Ecto neural progenitor cell (in vitro differentiated cells): ENCODE measurements at regions not wholly inside any gene's neighbourhood (a gene's known extent, or its start where the extent isn't known, plus 50 kb on each side); places are given as distances from the start of the nearest gene placed in this dataset.

Experiments
- DNase-seq: peaks from one replicate; pipeline ENCODE4 v3.0.0-alpha.2; 2018; ENCODE audit warnings: low spot score

- DNase-seq: no peak
Measured at GRCh38 chr13:67353941-67354340, 123.8 kb upstream of the PCDH9 start.

GRCh38 chr13:67353031-67353430 is 122.9 kb upstream of the PCDH9 start:
- DNase-seq: no peak

- no peak for DNase-seq
Measured at GRCh38 chr13:67351909-67352308, 121.8 kb upstream of the PCDH9 start.

- DNase-seq: no peak
Measured at GRCh38 chr13:67351114-67351513, 121.0 kb upstream of the PCDH9 start.

- no peak for DNase-seq
Measured at GRCh38 chr13:67343777-67344176, 113.6 kb upstream of the PCDH9 start.

GRCh38 chr13:67341406-67341805 is 111.3 kb upstream of the PCDH9 start:
- no peak for DNase-seq

GRCh38 chr13:67330149-67330548 is 100.0 kb upstream of the PCDH9 start:
- DNase-seq: no peak

GRCh38 chr13:67328895-67329294 is 98.8 kb upstream of the PCDH9 start:
- DNase-seq: no peak

GRCh38 chr13:67318860-67319259 is 88.7 kb upstream of the PCDH9 start:
- DNase-seq: no peak

- DNase-seq: no peak
Measured at GRCh38 chr13:67318398-67318797, 88.3 kb upstream of the PCDH9 start.

- DNase-seq: no peak
Measured at GRCh38 chr13:67314405-67314804, 84.3 kb upstream of the PCDH9 start.

GRCh38 chr13:67308004-67308772 is 78.1 kb upstream of the PCDH9 start:
- DNase-seq: no peak

- no peak for DNase-seq
Measured at GRCh38 chr13:67306742-67307141, 76.6 kb upstream of the PCDH9 start.

GRCh38 chr13:67303661-67304333 is 73.7 kb upstream of the PCDH9 start:
- no peak for DNase-seq

- DNase-seq: no peak
Measured at GRCh38 chr13:67299751-67300150, 69.6 kb upstream of the PCDH9 start.

GRCh38 chr13:67299072-67299635 is 69.0 kb upstream of the PCDH9 start:
- no peak for DNase-seq

GRCh38 chr13:67298297-67298696 is 68.2 kb upstream of the PCDH9 start:
- DNase-seq: no peak

GRCh38 chr13:67296511-67296910 is 66.4 kb upstream of the PCDH9 start:
- no peak for DNase-seq

GRCh38 chr13:67292886-67293285 is 62.8 kb upstream of the PCDH9 start:
- no peak for DNase-seq

GRCh38 chr13:67285611-67286010 is 55.5 kb upstream of the PCDH9 start:
- DNase-seq: no peak

GRCh38 chr13:67283637-67284036 is 53.5 kb upstream of the PCDH9 start:
- DNase-seq: no peak

- DNase-seq: no peak
Measured at GRCh38 chr13:67281466-67281865, 51.3 kb upstream of the PCDH9 start.
